GM12878 (cell line): ENCODE measurements at regions not wholly inside any gene's neighbourhood (a gene's known extent, or its start where the extent isn't known, plus 50 kb on each side); places are given as distances from the start of the nearest gene placed in this dataset.

ENCODE experiments used
- ATAC-seq: fragments of 200-7000 bp; cut with Tn5 transposase; 3 replicates; pipeline ENCODE4 v1.9.1; 2020; ENCODE audit warnings: mild to moderate bottlenecking, moderate library complexity
- BruUV-seq: library from RNA; stranded (reverse); fragments of 400-500 nt; replicated peaks from 2 replicates; lab custom pipeline; 2021; lab: Mats Ljungman, UMichigan
- CTCF ChIA-PET: fragments of 300-600 bp; sonication (Branson Sonifier 250); formaldehyde crosslinking; extraction: SDS; loops from one replicate; lab custom pipeline; 2021; ENCODE audit warnings: inconsistent platforms; lab: Yijun Ruan, JAX
- POLR2A ChIA-PET: fragments of 350-600 bp; formaldehyde crosslinking; extraction: SDS; loops from one replicate; lab custom pipeline; 2021; ENCODE audit warnings: inconsistent platforms; lab: Charles Lee
- RAD21 ChIA-PET: fragments of 300-600 bp; sonication (Branson Sonifier 250); formaldehyde crosslinking; loops from one replicate; lab custom pipeline; 2023; ENCODE audit warnings: antibody characterized with exemption; ENCODE audit not compliant: unreplicated experiment; lab: Charles Lee
- SMC1A ChIA-PET: fragments of 300-600 bp; sonication (Branson Sonifier 250); formaldehyde crosslinking; loops from one replicate; lab custom pipeline; 2023; ENCODE audit not compliant: unreplicated experiment, uncharacterized antibody; lab: Charles Lee
- DNase-seq: peaks from one replicate; pipeline ENCODE4 v3.0.0-alpha.2; 2011; ENCODE audit warnings: low read depth, low spot score
- FAIRE-seq: peaks from 3 replicates; lab custom pipeline; 2011; peaks lifted over from hg19 to GRCh38; lab: Jason Lieb, UNC
- H2AFZ ChIP-seq: 2 replicates; pipeline ENCODE4 v1.6.0; 2011; ENCODE audit warnings: low read depth, low read length, control low read depth; ENCODE audit not compliant: control insufficient read depth
- H3K27ac ChIP-seq: 2 replicates; pipeline ENCODE4 v1.5.1; 2011; ENCODE audit warnings: control low read depth; ENCODE audit not compliant: control insufficient read depth, insufficient read depth
- H3K27me3 ChIP-seq, 2 experiments: replicated peaks in 1 of 2; 2 replicates each; pipeline versions ENCODE4 v1.6.0 to v1.6.1; 2011; ENCODE audit warnings: low read length in 1 of 2; ENCODE audit not compliant: control insufficient read depth in 2 of 2, insufficient read depth in 2 of 2
- H3K36me3 ChIP-seq, 2 experiments: 2 replicates each; pipeline ENCODE4 v1.5.1; 2011; ENCODE audit warnings: low read length in 1 of 2; ENCODE audit not compliant: control insufficient read depth in 2 of 2, insufficient read depth in 2 of 2
- H3K4me1 ChIP-seq: 2 replicates; pipeline ENCODE4 v1.6.1; 2011; ENCODE audit warnings: mild to moderate bottlenecking, low read length, moderate library complexity, mixed read lengths; ENCODE audit not compliant: control insufficient read depth, insufficient read depth
- H3K4me2 ChIP-seq: 2 replicates; pipeline ENCODE4 v1.6.0; 2011; ENCODE audit warnings: control low read depth; ENCODE audit not compliant: control insufficient read depth, insufficient read depth
- H3K4me3 ChIP-seq: fragments of 200-600 bp; sonication (generic); 2 replicates; pipeline ENCODE4 v1.5.1; 2016
- H3K79me2 ChIP-seq: 2 replicates; pipeline ENCODE4 v1.6.0; 2011; ENCODE audit warnings: low read length; ENCODE audit not compliant: control insufficient read depth, insufficient read depth
- H3K9ac ChIP-seq: 2 replicates; pipeline ENCODE4 v1.8.0; 2011; ENCODE audit warnings: low read length, control low read depth, mixed read lengths; ENCODE audit not compliant: control insufficient read depth, insufficient read depth
- H3K9me3 ChIP-seq: replicated peaks from 3 replicates; pipeline ENCODE4 v1.5.1; 2011; ENCODE audit warnings: mild to moderate bottlenecking, low read length; ENCODE audit not compliant: control insufficient read depth, insufficient read depth
- H4K20me1 ChIP-seq: 2 replicates; pipeline ENCODE4 v1.6.0; 2011; ENCODE audit not compliant: control insufficient read depth, insufficient read depth
- ATF2 ChIP-seq: IDR thresholded peaks from 2 replicates; pipeline ENCODE4 v1.6.1; 2012; ENCODE audit warnings: low read length, inconsistent platforms
- BHLHE40 ChIP-seq, 2 experiments: fragments of 450-650 bp in 1 of 2; IDR thresholded peaks; 2 replicates each; pipeline ENCODE4 v1.6.1; 2011 to 2017; ENCODE audit warnings: low read depth in 2 of 2, borderline replicate concordance in 1 of 2, improper control_type of control experiment in 1 of 2, low read length in 1 of 2, mild to moderate bottlenecking in 1 of 2
- CHD1 ChIP-seq: IDR thresholded peaks from 2 replicates; pipeline ENCODE4 v1.6.1; 2012; ENCODE audit warnings: low read depth, low read length, improper control_type of control experiment
- HSF1 ChIP-seq: fragments of 150-350 bp; IDR thresholded peaks from 2 replicates; pipeline ENCODE4 v1.6.1; 2014; ENCODE audit warnings: mild to moderate bottlenecking, low read depth, low read length
- NFIC ChIP-seq: IDR thresholded peaks from 2 replicates; pipeline ENCODE4 v1.6.1; 2012; ENCODE audit warnings: low read depth, mild to moderate bottlenecking, inconsistent platforms, low read length, moderate library complexity
- NRF1 ChIP-seq: conservative IDR thresholded peaks from 2 replicates; pipeline ENCODE4 v1.6.1; 2011; ENCODE audit warnings: mild to moderate bottlenecking, low read depth, low read length, improper control_type of control experiment
- SMC3 ChIP-seq: IDR thresholded peaks from 2 replicates; pipeline ENCODE4 v1.6.1; 2011; ENCODE audit warnings: low read length, improper control_type of control experiment, borderline replicate concordance
- SRF ChIP-seq, 2 experiments: IDR thresholded peaks; 2 replicates each; pipeline ENCODE4 v1.6.1; 2011; ENCODE audit warnings: low read depth in 2 of 2, low read length in 2 of 2, mild to moderate bottlenecking in 1 of 2, moderate library complexity in 1 of 2
- SUZ12 ChIP-seq: fragments of 200-600 bp; sonication (generic); IDR thresholded peaks from one replicate; pipeline ENCODE4 v1.6.1; 2018; ENCODE audit warnings: antibody characterized with exemption, mild to moderate bottlenecking; ENCODE audit not compliant: unreplicated experiment
- ZBTB33 ChIP-seq: fragments of 450-650 bp; IDR thresholded peaks from 2 replicates; pipeline ENCODE4 v1.6.1; 2017; ENCODE audit warnings: mild to moderate bottlenecking
- ZSCAN29 ChIP-seq: fragments of 450-650 bp; IDR thresholded peaks from 2 replicates; pipeline ENCODE4 v1.6.1; 2017; ENCODE audit warnings: mild to moderate bottlenecking, moderate library complexity
- ZZZ3 ChIP-seq: IDR thresholded peaks from 2 replicates; pipeline ENCODE4 v1.6.1; 2011; ENCODE audit warnings: low read depth; ENCODE audit not compliant: control insufficient read depth, insufficient read length
- WGBS: methylation state at CpG from one replicate; pipeline ENCODE4 v1.1.6; 2016; ENCODE audit warnings: low lambda C conversion rate; ENCODE audit not compliant: insufficient replicate concordance, insufficient coverage; ENCODE audit errors: missing lambda C conversion rate; 5-methylcytosine and 5-hydroxymethylcytosine counted together
- in situ Hi-C: fragments of 300-500 bp; cut with MboI; formaldehyde crosslinking; loops from 9 replicates; pipeline ENCODE4 v1.14.3; 2018; ENCODE audit warnings: mixed read lengths
- intact Hi-C: fragments of 100-400 bp; cut with micrococcal nuclease; formaldehyde crosslinking; loops from one replicate; pipeline ENCODE4 v1.14.2; 2022; ENCODE audit not compliant: unreplicated experiment

GRCh38 chr11:70734911-70735310 lies 336.6 kb downstream of the CTTN start:
- ChIA-PET CTCF (no interaction called here), POLR2A (no interaction called here), SMC1A (no interaction called here), RAD21 (no interaction called here)
- no peak overlapping the region for H3K27ac ChIP-seq
- TF ChIP-seq NRF1 (no peak), SUZ12 (no peak), NFIC (no peak)
- H3K27me3 ChIP-seq = no peaks in the 10 kb centered on the region; a peak in 1 of 4 replicates
- H3K4me1 ChIP-seq = no peaks in the 10 kb centered on the region
- H3K36me3 ChIP-seq = no peaks in the 10 kb centered on the region
- FAIRE-seq (no peak), ATAC-seq (no peak), DNase-seq (no peak)
- no peaks in the 10 kb centered on the region for H4K20me1 ChIP-seq
- no peak overlapping the region for H3K4me3 ChIP-seq
- BruUV-seq = no TSS peak
- no peak overlapping the region for H3K4me2 ChIP-seq
- H2AFZ ChIP-seq = no peak overlapping the region
- WGBS = 9% methylated on average over 15 of the region's 15 CpGs
- H3K9ac ChIP-seq = no peak overlapping the region
- intact Hi-C loops = no loop called here
- in situ Hi-C loops = no loop called here
- no peaks in the 10 kb centered on the region for H3K79me2 ChIP-seq
- H3K9me3 ChIP-seq = no peaks in the 10 kb centered on the region; the same call in 2 of the 3 replicates

DNA sequence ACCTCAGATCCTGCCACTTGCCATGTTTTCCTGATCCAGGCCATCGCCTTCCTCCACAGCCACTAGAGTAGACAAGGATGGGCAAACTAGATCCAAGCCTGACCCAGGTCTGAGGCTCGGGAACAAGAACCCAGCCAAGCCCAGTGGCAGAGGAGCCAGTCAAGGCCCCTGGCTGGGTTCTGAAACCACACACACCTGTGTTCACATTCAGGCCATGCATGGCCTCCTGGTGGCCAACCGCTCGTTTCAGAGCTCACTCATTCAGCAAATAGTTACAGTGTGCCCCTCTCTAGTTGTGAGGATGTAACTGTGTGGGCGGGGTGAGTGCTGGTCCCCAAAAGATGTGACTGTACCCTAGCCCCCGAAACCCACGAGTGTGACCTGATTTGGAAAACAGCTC lies 337.6 kb downstream of the CTTN start:
- intact Hi-C loops (no loop called here), in situ Hi-C loops (no loop called here)
- DNase-seq (no peak), FAIRE-seq (no peak), ATAC-seq (no peak)
- Histone ChIP-seq H4K20me1 (no peaks in the 10 kb centered on the region), H2AFZ (no peak overlapping the region), H3K9me3 (no peaks in the 10 kb centered on the region; the same call in 2 of the 3 replicates), H3K27me3 (no peaks in the 10 kb centered on the region; a peak in 1 of 4 replicates), H3K36me3 (no peaks in the 10 kb centered on the region), H3K79me2 (no peaks in the 10 kb centered on the region), H3K4me3 (no peak overlapping the region), H3K4me2 (no peak overlapping the region), H3K27ac (no peak overlapping the region), H3K4me1 (no peaks in the 10 kb centered on the region), H3K9ac (no peak overlapping the region)
- ChIA-PET SMC1A (no interaction called here), RAD21 (no interaction called here), CTCF (no interaction called here), POLR2A (no interaction called here)
- no TSS peak for BruUV-seq
- 24% methylated on average over 7 of the region's 7 CpGs for WGBS
- TF ChIP-seq HSF1 (no peak), ZSCAN29 (no peak), NRF1 (no peak), ATF2 (no peak), SRF (IDR thresholded peaks at IDR 0.05; ENCODE audit: low read depth in 2 of 2, low read length in 2 of 2) (no peak), SMC3 (no peak), ZBTB33 (no peak), CHD1 (no peak), ZZZ3 (no peak), BHLHE40 (IDR thresholded peaks at IDR 0.05; ENCODE audit: borderline replicate concordance in 1 of 2, low read depth in 2 of 2, low read length in 1 of 2) (no peak)
